Lung (tissue), 11 donors: ENCODE measurements at regions not wholly inside any gene's neighbourhood (a gene's known extent, or its start where the extent isn't known, plus 50 kb on each side); places are given as distances from the start of the nearest gene placed in this dataset.

ENCODE experiments used
- ATAC-seq: fragments of 200-7000 bp; cut with Tn5 transposase; one replicate; pipeline ENCODE4 v1.9.1; 2020; ENCODE audit warnings: moderate number of reproducible peaks; ENCODE audit not compliant: insufficient read depth, low FRiP score
- DNase-seq, 3 donors: peaks; one replicate each; pipeline ENCODE4 v3.0.0-alpha.2; 2013 to 2017
- H3K27ac ChIP-seq, 2 donors: one replicate each; pipeline ENCODE4 v1.5.1; 2013; ENCODE audit warnings: mild to moderate bottlenecking in 2 of 2, moderate library complexity in 2 of 2, control low read depth in 1 of 2, inconsistent platforms in 1 of 2, low read depth in 1 of 2, low read length in 1 of 2
- H3K27me3 ChIP-seq, 3 donors: one replicate each; pipeline ENCODE4 v1.5.1; 2013; ENCODE audit warnings: low read length in 2 of 3; ENCODE audit not compliant: control insufficient read depth in 3 of 3, insufficient read depth in 3 of 3
- H3K36me3 ChIP-seq, 4 donors: one replicate each; pipeline ENCODE4 v1.5.1; 2013; ENCODE audit warnings: low read length in 4 of 4, mild to moderate bottlenecking in 1 of 4, moderate library complexity in 1 of 4; ENCODE audit not compliant: control insufficient read depth in 4 of 4, insufficient read depth in 4 of 4
- H3K4me1 ChIP-seq, 5 donors: one replicate each; pipeline ENCODE4 v1.5.1; 2013; ENCODE audit warnings: low read length in 5 of 5, mild to moderate bottlenecking in 2 of 5, moderate library complexity in 1 of 5; ENCODE audit not compliant: control insufficient read depth in 5 of 5, insufficient read depth in 5 of 5
- H3K4me3 ChIP-seq: one replicate; pipeline ENCODE4 v1.5.1; 2013; ENCODE audit warnings: mild to moderate bottlenecking, control low read depth, moderate library complexity
- H3K9ac ChIP-seq, 2 donors: one replicate each; pipeline ENCODE4 v1.5.1; 2013; ENCODE audit warnings: low read length in 2 of 2, control low read depth in 1 of 2; ENCODE audit not compliant: insufficient read depth in 1 of 2
- H3K9me3 ChIP-seq, 4 donors: one replicate each; pipeline ENCODE4 v1.5.1; 2013; ENCODE audit warnings: low read length in 3 of 4, mild to moderate bottlenecking in 1 of 4, moderate library complexity in 1 of 4; ENCODE audit not compliant: control insufficient read depth in 4 of 4, insufficient read depth in 3 of 4
- WGBS, 2 donors: extraction: QIAGEN DNeasy Blood & Tissue Kit; methylation state at CpG; one replicate each; pipeline ENCODE4 v1.1.7; 2013; 5-methylcytosine and 5-hydroxymethylcytosine counted together
- TF ChIP-seq, protein P1 (sequence below): IDR thresholded peaks from 2 replicates; pipeline ENCODE4 v1.5.1; 2012; ENCODE audit warnings: mild to moderate bottlenecking; ENCODE audit errors: control extremely low read depth, extremely low read depth
- donor health status: control.
- donor health status: control.
- donor health status: Bipolar disorder and iron deficiency.
- donor health status: healthy.
- donor health status: DM: yes; HTN: yes; CAD: no.

DNA sequence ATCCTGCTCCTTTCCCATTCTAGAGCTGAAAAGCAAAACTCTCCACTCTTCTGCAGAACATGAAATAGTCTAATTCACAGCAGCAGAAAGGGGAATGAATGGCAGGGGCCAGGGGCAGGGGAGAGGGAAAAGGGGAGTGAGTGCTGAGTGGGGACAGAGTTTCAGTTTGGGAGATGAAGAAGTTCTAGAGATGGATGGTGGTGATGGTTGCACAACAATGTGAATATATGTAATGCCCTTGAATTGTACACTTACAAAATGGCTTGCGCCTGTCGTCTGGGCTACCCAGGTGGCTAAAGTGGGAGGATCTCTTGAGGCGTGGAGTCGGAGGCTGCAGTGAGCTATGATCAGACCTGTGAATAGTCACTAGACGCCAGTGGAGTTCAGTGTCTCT lies 78.5 kb upstream of the MEF2A start:
- H3K4me3 ChIP-seq = no peak overlapping the region
- DNase-seq (no peak), ATAC-seq (no peak)
- peak overlapping the region in 1 of 2 donors; percentile 13 for H3K9ac ChIP-seq
- peaks cover 0 to 25% (median 11%) of the 10 kb centered on the region in 5 donors for H3K4me1 ChIP-seq
- H3K9me3 ChIP-seq = no peaks in the 10 kb centered on the region
- H3K36me3 ChIP-seq = no peaks in the 10 kb centered on the region
- H3K27ac ChIP-seq = peak overlapping the region; percentile 67 to 84
- H3K27me3 ChIP-seq = no peaks in the 10 kb centered on the region
- TF ChIP-seq, protein P1, sequence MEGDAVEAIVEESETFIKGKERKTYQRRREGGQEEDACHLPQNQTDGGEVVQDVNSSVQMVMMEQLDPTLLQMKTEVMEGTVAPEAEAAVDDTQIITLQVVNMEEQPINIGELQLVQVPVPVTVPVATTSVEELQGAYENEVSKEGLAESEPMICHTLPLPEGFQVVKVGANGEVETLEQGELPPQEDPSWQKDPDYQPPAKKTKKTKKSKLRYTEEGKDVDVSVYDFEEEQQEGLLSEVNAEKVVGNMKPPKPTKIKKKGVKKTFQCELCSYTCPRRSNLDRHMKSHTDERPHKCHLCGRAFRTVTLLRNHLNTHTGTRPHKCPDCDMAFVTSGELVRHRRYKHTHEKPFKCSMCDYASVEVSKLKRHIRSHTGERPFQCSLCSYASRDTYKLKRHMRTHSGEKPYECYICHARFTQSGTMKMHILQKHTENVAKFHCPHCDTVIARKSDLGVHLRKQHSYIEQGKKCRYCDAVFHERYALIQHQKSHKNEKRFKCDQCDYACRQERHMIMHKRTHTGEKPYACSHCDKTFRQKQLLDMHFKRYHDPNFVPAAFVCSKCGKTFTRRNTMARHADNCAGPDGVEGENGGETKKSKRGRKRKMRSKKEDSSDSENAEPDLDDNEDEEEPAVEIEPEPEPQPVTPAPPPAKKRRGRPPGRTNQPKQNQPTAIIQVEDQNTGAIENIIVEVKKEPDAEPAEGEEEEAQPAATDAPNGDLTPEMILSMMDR = no peak
- 79 to 81% methylated on average over 5 of the region's 5 CpGs for WGBS, 2 donors

DNA sequence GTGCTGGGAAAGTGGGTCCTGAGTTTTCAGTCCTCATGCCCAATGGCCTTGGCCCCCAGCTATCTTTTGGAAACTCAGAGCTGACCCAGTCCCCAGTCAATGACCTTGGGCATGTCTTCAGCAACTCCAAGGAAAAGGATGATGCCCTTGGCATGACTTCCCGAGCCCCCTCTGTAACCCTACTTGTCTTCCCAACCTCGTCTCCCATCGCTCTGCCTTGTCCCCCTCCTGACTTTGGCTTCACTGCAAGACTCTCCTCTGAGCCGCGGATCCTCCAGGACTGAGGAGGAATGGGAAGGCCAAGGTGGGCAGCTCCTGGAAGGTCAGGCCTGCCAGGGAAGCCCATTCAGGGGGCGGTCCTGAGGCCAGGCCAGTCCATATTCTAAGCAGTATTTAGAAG lies 73.5 kb upstream of the MEF2A start:
- ATAC-seq = no peak
- H3K27me3 ChIP-seq = no peaks in the 10 kb centered on the region
- DNase-seq = no peak
- TF ChIP-seq, protein P1 = no peak
- no peaks in the 10 kb centered on the region for H3K36me3 ChIP-seq
- no peak overlapping the region for H3K9ac ChIP-seq
- no peak overlapping the region for H3K27ac ChIP-seq
- peaks cover 0 to 15% (median 9%) of the 10 kb centered on the region in 5 donors for H3K4me1 ChIP-seq
- WGBS, 2 donors = 98% methylated on average over 6 of the region's 6 CpGs
- H3K4me3 ChIP-seq = no peak overlapping the region
- H3K9me3 ChIP-seq = peaks cover 0 to 2% (median 0%) of the 10 kb centered on the region in 4 donors

DNA sequence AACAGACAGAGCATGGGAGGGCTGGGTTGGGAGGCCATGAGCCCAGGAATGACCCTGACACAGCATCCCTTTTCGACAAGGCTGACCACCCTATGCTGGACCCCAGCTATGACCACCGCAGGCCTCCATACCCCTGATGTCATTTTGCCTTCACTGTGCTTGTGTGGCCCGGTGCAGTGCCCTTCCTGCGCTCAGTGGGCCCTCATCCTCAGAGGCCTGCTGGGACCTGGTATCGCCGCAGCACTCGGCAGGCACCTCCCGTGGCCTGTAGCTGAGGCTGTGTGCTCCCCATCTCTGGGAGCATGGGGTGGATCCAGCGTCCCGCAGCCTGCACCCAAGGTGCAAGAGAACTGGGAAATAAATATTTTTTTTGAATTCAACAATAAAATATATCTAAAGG lies 73.1 kb upstream of the MEF2A start:
- DNase-seq = no peak
- no peak overlapping the region for H3K9ac ChIP-seq
- 97 to 99% methylated on average over 10 of the region's 10 CpGs for WGBS, 2 donors

More for the DNA sequence above, 73.1 kb upstream of the MEF2A start:
- Histone ChIP-seq H3K27me3 (no peaks in the 10 kb centered on the region), H3K4me3 (no peak overlapping the region), H3K9me3 (peaks cover 0 to 2% (median 0%) of the 10 kb centered on the region in 4 donors), H3K36me3 (no peaks in the 10 kb centered on the region), H3K4me1 (peaks cover 0 to 13% (median 9%) of the 10 kb centered on the region in 5 donors), H3K27ac (no peak overlapping the region)
- no peak for ATAC-seq
- TF ChIP-seq, protein P1 = no peak
